ENCODE measurements at regions not wholly inside any gene's neighbourhood (a gene's known extent, or its start where the extent isn't known, plus 50 kb on each side); places are given as distances from the start of the nearest gene placed in this dataset.

- no peak for TF ChIP-seq CTCF (IDR thresholded peaks at IDR 0.05)
- no peak for TF ChIP-seq ATF2 (CRISPR knock-in tag; IDR thresholded peaks at IDR 0.05; ENCODE audit: borderline replicate concordance, low read depth)
- no peak for TF ChIP-seq NFYB (CRISPR knock-in tag; conservative IDR thresholded peaks at IDR 0.05; ENCODE audit: low read depth)
- TF ChIP-seq E2F1 (CRISPR knock-in tag; IDR thresholded peaks at IDR 0.05) = no peak
Observed at GRCh38 chr2:34656632-34657031, 1057.5 kb upstream of the FAM98A start.

Measured in WTC11 (cell line).